ENCODE measurements at regions not wholly inside any gene's neighbourhood (a gene's known extent, or its start where the extent isn't known, plus 50 kb on each side); places are given as distances from the start of the nearest gene placed in this dataset.
"Not testable (repeated sequence)": the region's sequence is repeated elsewhere in the genome, so short reads cannot be mapped to it uniquely, and the experiment has no call there.

DNA sequence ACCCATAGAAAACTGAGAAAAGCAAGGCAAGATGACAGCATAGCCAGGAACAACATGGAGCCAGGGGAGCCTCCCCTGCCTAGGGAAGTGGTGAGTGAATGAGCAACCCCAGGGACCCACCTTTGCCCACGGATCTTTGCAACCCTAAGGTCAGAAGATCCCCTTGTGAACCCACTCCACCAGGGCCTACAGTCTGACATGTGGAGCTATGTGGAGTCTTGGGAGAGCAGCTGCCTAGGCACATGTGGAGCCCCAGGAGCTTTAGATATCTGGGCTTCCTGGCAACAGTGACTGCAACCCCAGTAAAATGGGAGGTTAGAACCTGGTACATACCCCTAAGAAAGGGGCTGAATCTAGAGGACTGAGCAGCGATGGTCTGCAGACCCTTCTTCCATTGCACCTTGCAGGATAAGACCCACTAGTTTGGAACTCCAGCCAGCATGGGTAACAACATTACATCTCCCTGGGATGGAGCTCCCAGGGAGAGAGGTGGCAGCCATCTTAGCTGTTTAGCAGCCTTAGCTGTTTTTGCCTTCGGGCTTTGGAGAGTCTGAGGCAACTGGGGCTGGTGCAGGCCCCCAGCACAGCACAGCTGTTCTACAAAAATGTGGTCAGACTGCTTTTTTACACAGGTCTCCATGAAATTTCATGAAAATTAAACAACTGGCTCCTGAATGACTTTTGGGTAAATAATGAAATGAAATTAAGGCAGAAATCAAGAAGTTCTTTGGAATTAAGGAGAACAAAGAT is 104.7 kb upstream of the TRIM2 start:
- TF ChIP-seq, protein P1, sequence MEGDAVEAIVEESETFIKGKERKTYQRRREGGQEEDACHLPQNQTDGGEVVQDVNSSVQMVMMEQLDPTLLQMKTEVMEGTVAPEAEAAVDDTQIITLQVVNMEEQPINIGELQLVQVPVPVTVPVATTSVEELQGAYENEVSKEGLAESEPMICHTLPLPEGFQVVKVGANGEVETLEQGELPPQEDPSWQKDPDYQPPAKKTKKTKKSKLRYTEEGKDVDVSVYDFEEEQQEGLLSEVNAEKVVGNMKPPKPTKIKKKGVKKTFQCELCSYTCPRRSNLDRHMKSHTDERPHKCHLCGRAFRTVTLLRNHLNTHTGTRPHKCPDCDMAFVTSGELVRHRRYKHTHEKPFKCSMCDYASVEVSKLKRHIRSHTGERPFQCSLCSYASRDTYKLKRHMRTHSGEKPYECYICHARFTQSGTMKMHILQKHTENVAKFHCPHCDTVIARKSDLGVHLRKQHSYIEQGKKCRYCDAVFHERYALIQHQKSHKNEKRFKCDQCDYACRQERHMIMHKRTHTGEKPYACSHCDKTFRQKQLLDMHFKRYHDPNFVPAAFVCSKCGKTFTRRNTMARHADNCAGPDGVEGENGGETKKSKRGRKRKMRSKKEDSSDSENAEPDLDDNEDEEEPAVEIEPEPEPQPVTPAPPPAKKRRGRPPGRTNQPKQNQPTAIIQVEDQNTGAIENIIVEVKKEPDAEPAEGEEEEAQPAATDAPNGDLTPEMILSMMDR (IDR thresholded peaks at IDR 0.05): no peak
- Histone ChIP-seq H3K36me3 (no peaks in the 10 kb centered on the region), H3K27me3 (no peaks in the 10 kb centered on the region), H3K4me3 (no peak overlapping the region), H3K4me1 (no peaks in the 10 kb centered on the region), H3K9me3 (no peaks in the 10 kb centered on the region), H3K27ac (no peak overlapping the region)
- intact Hi-C loops (cut with DNase I): no loop called here
- DNase-seq: no peak
- ATAC-seq: no peak

DNA sequence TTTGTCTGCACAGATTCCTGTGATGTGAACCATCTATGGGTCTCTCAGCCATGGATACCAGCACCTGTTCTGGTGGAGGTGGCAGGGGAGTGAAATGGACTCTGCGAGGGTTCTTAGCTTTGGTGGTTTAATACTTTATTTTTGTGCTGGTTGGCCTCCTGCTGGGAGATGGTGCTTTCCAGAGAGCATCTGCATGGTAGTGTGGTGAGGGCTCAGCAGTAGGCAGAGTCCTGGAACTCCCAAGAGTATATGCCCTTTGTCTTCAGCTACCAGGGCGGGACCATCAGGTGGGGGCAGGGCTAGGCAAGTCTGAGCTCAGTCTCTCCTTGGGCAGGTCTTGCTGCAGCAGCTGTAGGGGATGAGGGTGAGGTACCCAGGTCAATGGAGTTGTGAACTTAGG is 97.5 kb upstream of the TRIM2 start:
- H3K4me1 ChIP-seq; intact Hi-C loops (cut with DNase I); H3K27ac ChIP-seq; H3K36me3 ChIP-seq; ATAC-seq; H3K9me3 ChIP-seq; H3K27me3 ChIP-seq; H3K4me3 ChIP-seq; DNase-seq: not testable (repeated sequence)

DNA sequence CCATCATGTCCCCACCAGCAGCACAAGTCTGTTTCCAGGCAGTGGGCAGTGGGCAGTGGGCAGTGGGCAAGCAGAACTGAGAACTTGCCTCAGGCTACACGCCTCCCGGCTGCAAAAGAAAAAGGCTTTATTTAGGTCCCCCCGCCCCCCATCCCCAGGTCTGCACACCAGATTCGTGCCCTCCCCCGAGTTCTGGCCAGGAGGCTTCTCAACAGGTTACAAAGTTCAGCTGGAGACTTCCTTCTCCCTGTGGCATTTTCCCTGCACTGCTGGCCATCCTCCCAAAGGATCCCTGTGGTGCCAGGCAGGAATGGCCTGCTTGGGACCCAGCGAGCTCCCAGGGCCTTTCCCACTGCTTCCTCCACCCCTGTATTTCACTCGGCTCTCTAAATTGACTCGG is 97.0 kb upstream of the TRIM2 start:
- Histone ChIP-seq H3K27me3 (no peaks in the 10 kb centered on the region), H3K4me1 (no peaks in the 10 kb centered on the region), H3K9me3 (peaks cover 0 to 3% of the 10 kb centered on the region in 2 donors), H3K27ac (no peak overlapping the region), H3K4me3 (no peak overlapping the region), H3K36me3 (no peaks in the 10 kb centered on the region)
- TF ChIP-seq, protein P1 (IDR thresholded peaks at IDR 0.05): no peak
- DNase-seq: no peak
- intact Hi-C loops (cut with DNase I): no loop called here
- no peak for ATAC-seq

DNA sequence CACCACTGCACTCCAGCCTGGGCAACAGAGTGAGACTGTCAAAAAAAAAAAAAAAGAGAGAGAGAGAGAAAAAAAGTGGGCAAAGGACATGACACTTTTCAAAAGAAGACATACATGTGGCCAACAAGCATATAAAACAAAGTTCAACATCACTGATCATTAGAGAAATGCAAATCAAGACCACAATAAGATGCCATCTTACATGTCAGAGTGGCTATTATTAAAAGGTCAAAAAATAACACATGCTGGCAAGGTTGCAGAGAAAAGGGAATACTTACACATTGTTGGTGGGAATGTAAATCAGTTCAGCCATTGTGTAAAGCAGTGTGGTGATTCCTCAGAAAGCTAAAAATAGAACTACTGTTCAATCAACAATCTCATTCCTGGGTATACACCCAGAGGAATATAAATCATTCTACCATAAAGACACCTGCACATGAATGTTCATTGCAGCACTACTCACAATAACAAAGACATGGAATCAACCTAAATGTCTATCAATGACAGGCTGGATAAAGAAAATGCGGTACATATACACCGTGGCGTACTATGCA is 94.9 kb upstream of the TRIM2 start:
- intact Hi-C loops (cut with DNase I): no loop called here
- TF ChIP-seq, protein P1 (IDR thresholded peaks at IDR 0.05): no peak
- no peak for DNase-seq
- no peaks in the 10 kb centered on the region for H3K4me1 ChIP-seq
- no peak overlapping the region for H3K27ac ChIP-seq
- no peak overlapping the region for H3K4me3 ChIP-seq
- H3K36me3 ChIP-seq: no peaks in the 10 kb centered on the region
- ATAC-seq: no peak
- no peaks in the 10 kb centered on the region for H3K27me3 ChIP-seq
- peaks cover 0 to 3% of the 10 kb centered on the region in 2 donors for H3K9me3 ChIP-seq

- Histone ChIP-seq H3K27ac (no peak overlapping the region), H3K36me3 (no peaks in the 10 kb centered on the region), H3K4me3 (no peak overlapping the region), H3K4me1 (peaks cover 3 to 9% of the 10 kb centered on the region in 2 donors), H3K27me3 (no peaks in the 10 kb centered on the region), H3K9me3 (peaks cover 0 to 2% of the 10 kb centered on the region in 2 donors)
- TF ChIP-seq, protein P1 (IDR thresholded peaks at IDR 0.05): no peak
- intact Hi-C loops (cut with DNase I): no loop called here
- no peak for DNase-seq
- ATAC-seq: no peak
These were observed 93.5 kb upstream of the TRIM2 start for GRCh38 chr4:153110739-153111138.

Measured in left lung (tissue), 4 donors.